ENCODE measurements at regions not wholly inside any gene's neighbourhood (a gene's known extent, or its start where the extent isn't known, plus 50 kb on each side); places are given as distances from the start of the nearest gene placed in this dataset.

- H3K27me3 ChIP-seq (ENCODE audit: control insufficient read depth in 4 of 4, insufficient read depth in 4 of 4, low read length in 3 of 4), result no peaks in the 10 kb centered on the region
- no peak overlapping the region for H3K9ac ChIP-seq (ENCODE audit: low read depth in 1 of 2, low read length in 2 of 2)
- no peak overlapping the region for H3K27ac ChIP-seq (ENCODE audit: low read depth in 1 of 2, low read length in 2 of 2)
- no peaks in the 10 kb centered on the region for H3K9me3 ChIP-seq (ENCODE audit: control insufficient read depth in 4 of 4, low read length in 3 of 4)
- H3K4me1 ChIP-seq (ENCODE audit: control insufficient read depth in 4 of 4, insufficient read depth in 4 of 4, low read length in 3 of 4), result no peaks in the 10 kb centered on the region
- 96% methylated on average over 5 of the region's 5 CpGs for WGBS
- H3K4me3 ChIP-seq (ENCODE audit: low read depth in 1 of 3, low read length in 3 of 3), result no peak overlapping the region
- TF ChIP-seq RXRA (IDR thresholded peaks at IDR 0.05) (no peak), MAX (IDR thresholded peaks at IDR 0.05) (no peak), SP1 (IDR thresholded peaks at IDR 0.05) (no peak), TAF1 (conservative IDR thresholded peaks at IDR 0.05) (no peak), JUND (IDR thresholded peaks at IDR 0.05) (no peak), REST (IDR thresholded peaks at IDR 0.05) (no peak), GABPA (IDR thresholded peaks at IDR 0.05 in 1 of 2, conservative IDR thresholded peaks at IDR 0.05 in 1 of 2) (no peak), RAD21 (IDR thresholded peaks at IDR 0.05) (no peak), HNF4G (IDR thresholded peaks at IDR 0.05) (no peak), ATF3 (IDR thresholded peaks at IDR 0.05) (no peak), FOXA1 (IDR thresholded peaks at IDR 0.05) (no peak)
- H3K36me3 ChIP-seq (ENCODE audit: control insufficient read depth in 4 of 4, insufficient read depth in 3 of 4, low read depth in 1 of 4, low read length in 3 of 4), result no peaks in the 10 kb centered on the region
- no peak for DNase-seq (ENCODE audit: low spot score)
Measured at GRCh38 chr2:16085073-16085472, 144.7 kb downstream of the MYCN start.

- WGBS, result 53% methylated on average over 8 of the region's 8 CpGs
- no peaks in the 10 kb centered on the region for H3K9me3 ChIP-seq (ENCODE audit: control insufficient read depth in 4 of 4, low read length in 3 of 4)
- H3K27ac ChIP-seq (ENCODE audit: low read depth in 1 of 2, low read length in 2 of 2), result no peak overlapping the region
- no peak for DNase-seq (ENCODE audit: low spot score)
- H3K9ac ChIP-seq (ENCODE audit: low read depth in 1 of 2, low read length in 2 of 2), result no peak overlapping the region
- H3K4me3 ChIP-seq (ENCODE audit: low read depth in 1 of 3, low read length in 3 of 3), result no peak overlapping the region
- TF ChIP-seq NR2F2 (IDR thresholded peaks at IDR 0.05) (no peak), RXRA (IDR thresholded peaks at IDR 0.05) (no peak), HNF4G (IDR thresholded peaks at IDR 0.05) (no peak), FOXA1 (IDR thresholded peaks at IDR 0.05) (no peak), HNF4A (conservative IDR thresholded peaks at IDR 0.05) (no peak), SP1 (IDR thresholded peaks at IDR 0.05) (no peak), GABPA (IDR thresholded peaks at IDR 0.05 in 1 of 2, conservative IDR thresholded peaks at IDR 0.05 in 1 of 2) (no peak), RAD21 (IDR thresholded peaks at IDR 0.05) (no peak), YY1 (IDR thresholded peaks at IDR 0.05) (no peak), ZBTB33 (IDR thresholded peaks at IDR 0.05) (no peak), EGR1 (IDR thresholded peaks at IDR 0.05; ENCODE audit: low read depth in 2 of 2) (no peak), JUND (IDR thresholded peaks at IDR 0.05) (no peak), FOXA2 (IDR thresholded peaks at IDR 0.05) (no peak), MAX (IDR thresholded peaks at IDR 0.05) (no peak), ATF3 (IDR thresholded peaks at IDR 0.05) (no peak), CTCF (IDR thresholded peaks at IDR 0.05; ENCODE audit: low read depth, low read length, missing input control) (no peak), TAF1 (conservative IDR thresholded peaks at IDR 0.05) (no peak), REST (IDR thresholded peaks at IDR 0.05) (no peak)
- no peaks in the 10 kb centered on the region for H3K27me3 ChIP-seq (ENCODE audit: control insufficient read depth in 4 of 4, insufficient read depth in 4 of 4, low read length in 3 of 4)
- no peaks in the 10 kb centered on the region for H3K4me1 ChIP-seq (ENCODE audit: control insufficient read depth in 4 of 4, insufficient read depth in 4 of 4, low read length in 3 of 4)
- H3K36me3 ChIP-seq (ENCODE audit: control insufficient read depth in 4 of 4, insufficient read depth in 3 of 4, low read depth in 1 of 4, low read length in 3 of 4), result no peaks in the 10 kb centered on the region
Measured at GRCh38 chr2:16084274-16084673, 143.9 kb downstream of the MYCN start.
